ENCODE measurements at regions not wholly inside any gene's neighbourhood (a gene's known extent, or its start where the extent isn't known, plus 50 kb on each side); places are given as distances from the start of the nearest gene placed in this dataset.
A peak's percentile ranks its signal among the peaks of the same experiment; 100 is the strongest.

DNA sequence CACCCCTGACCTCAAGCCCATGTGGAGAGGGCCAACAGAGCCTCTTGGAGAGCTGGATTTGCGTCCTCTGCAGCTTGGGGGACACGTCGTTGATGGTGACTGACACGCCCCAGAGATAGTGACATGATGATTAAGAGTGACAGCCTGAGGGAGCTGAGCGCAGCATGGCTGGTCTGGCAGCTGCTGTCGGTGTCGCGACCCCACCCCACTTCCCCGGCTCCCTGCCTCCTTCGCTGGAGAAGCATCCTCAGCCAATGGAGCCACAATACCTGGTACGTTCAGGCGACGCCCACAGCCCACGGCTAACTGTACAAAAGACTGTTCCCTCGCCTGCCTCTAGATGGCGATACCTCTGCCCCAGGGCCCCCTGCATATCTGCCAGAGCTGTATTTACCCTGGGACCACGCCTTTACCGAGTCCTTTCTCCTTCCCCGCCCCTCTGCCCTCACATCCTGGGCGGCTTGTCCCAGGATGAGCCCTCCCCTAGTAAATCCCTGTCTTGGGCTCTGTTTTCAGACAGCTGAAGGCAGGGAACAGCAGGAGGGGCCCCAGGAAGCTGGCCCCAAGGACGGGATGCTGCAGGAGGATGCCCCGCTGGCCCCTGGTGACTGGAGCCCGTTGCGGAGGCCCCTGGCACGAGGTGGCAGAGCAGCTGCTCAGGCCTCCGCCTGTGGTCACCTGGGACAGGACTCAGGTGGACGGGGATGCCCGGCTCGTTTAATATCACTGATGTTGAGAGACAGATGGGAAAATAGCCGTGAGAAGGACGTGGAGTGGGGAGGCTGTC lies 90.6 kb downstream of the RPS6KA4 start:
- ATAC-seq (peak; percentile 94 to 96), DNase-seq (peak; percentile 64)
- Mint-ChIP-seq H3K9me3 (no peaks in the 10 kb centered on the region), H3K27me3 (ENCODE audit: low read depth) (peaks cover 6% of the 10 kb centered on the region), H3K4me1 (ENCODE audit: low read depth) (peaks cover 16% of the 10 kb centered on the region), H3K4me3 (peak overlapping the region; percentile 78), H3K36me3 (ENCODE audit: insufficient read depth) (no peaks in the 10 kb centered on the region)

DNA sequence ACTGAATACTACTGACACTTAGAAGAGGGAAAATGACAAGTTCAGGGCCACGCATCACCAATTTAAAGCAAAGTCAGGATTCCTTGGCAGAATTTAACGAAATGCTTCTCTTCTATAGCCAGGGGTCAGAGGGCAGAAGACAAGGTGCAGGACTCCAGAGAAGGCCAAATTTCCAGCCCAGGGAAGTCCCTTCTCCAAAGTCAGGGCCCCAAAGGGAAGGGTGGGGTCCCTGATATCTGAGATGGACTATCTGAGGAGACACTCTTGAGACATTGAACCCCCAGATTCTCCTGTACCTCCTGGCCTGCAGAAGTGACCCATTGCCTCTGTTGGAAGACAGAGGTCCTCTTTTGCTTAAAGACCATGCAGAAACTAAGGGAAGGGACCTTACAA lies 91.2 kb downstream of the RPS6KA4 start:
- H3K4me3 Mint-ChIP-seq: no peak overlapping the region
- peaks cover 16% of the 10 kb centered on the region for H3K4me1 Mint-ChIP-seq (ENCODE audit: low read depth)

DNA sequence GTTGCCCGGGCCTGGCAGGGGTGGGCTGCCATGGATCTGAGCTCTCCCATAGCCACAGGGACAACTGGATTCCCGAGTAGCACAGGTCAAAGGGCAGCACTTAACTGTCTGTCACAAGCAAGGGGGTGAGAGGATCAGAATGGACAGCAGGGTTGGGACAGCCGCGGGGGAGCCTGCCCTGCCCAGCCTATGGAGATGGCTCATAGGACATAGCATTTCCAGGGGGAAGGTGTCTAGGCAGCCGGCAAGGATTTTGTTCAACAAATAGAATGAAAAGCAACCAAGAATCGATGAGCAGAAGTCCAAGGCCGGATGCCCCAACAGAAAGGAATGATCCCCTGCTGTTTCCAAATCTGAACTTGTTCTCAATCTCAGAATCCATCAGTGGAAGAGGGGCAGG lies 92.9 kb downstream of the RPS6KA4 start:
- ATAC-seq: no peak
- Mint-ChIP-seq H3K27me3 (ENCODE audit: low read depth) (peaks cover 9% of the 10 kb centered on the region), H3K36me3 (ENCODE audit: insufficient read depth) (no peaks in the 10 kb centered on the region), H3K4me3 (no peak overlapping the region), H3K9me3 (no peaks in the 10 kb centered on the region), H3K4me1 (ENCODE audit: low read depth) (peaks cover 16% of the 10 kb centered on the region)
- DNase-seq: no peak

More for the DNA sequence above, 91.2 kb downstream of the RPS6KA4 start:
- DNase-seq: no peak
- H3K27me3 Mint-ChIP-seq (ENCODE audit: low read depth): peaks cover 9% of the 10 kb centered on the region
- H3K36me3 Mint-ChIP-seq (ENCODE audit: insufficient read depth): no peaks in the 10 kb centered on the region
- ATAC-seq: no peak
- no peaks in the 10 kb centered on the region for H3K9me3 Mint-ChIP-seq

DNA sequence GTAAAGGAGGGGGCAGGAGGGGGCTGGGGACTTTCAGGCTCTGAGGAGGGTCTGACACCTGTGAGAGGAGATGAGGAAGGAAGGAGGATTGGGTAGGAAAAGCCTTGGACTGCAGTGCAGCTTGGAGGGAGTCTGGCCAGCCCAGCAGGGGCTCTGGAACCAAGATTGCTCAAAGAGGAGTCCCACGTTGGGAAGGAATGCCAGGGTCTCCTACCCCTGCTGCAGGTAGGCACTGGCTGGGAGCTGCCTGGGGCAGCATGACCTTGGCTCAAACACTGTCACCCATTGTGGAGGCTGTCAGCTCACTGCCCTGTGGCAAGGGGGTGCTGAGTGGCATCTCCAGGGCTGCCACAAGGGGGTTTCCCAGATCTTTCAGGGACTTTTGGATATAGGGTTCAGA lies 94.5 kb downstream of the RPS6KA4 start:
- ATAC-seq (no peak), DNase-seq (no peak)
- Mint-ChIP-seq H3K27me3 (ENCODE audit: low read depth) (peaks cover 6% of the 10 kb centered on the region), H3K4me3 (no peak overlapping the region), H3K4me1 (ENCODE audit: low read depth) (peaks cover 11% of the 10 kb centered on the region), H3K9me3 (no peaks in the 10 kb centered on the region), H3K36me3 (ENCODE audit: insufficient read depth) (no peaks in the 10 kb centered on the region)

DNA sequence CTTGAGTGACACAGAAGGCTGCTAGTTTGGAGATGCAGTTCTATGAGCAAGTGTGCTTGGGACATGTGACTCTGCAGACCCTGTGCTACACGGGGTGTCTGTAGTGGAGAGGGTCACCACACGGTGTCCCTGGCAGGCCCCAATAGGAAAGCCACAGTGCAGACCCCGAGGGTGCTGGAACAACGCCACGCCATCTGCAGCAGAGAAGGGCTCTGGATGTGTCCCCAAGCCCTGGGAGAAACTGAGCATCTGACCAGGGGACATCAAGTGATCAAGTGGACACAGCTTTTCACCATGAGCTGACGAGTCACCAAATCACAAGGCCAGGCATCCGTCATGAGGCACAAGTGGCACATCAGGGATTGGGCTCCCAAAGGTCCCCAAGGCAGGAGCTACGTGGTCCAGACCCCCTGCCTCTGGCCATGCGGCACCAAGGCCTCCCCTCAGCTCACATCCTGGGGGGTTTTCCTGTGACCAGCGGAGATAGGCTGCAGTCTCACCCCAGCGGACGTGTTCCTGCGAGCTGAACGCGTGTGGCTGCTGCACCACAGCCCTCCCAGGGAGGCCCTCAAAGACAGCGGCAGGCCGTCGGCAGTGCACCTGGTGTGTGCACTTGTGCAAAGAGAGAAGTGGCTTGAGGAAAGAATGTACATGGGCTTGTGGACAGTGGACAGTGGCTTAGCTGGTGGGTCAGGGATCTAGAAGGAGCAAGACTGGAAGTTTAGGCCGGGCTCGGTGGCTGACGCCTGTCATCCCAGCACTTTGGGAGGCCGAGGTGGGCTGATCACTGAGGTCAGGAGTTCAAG lies 96.7 kb downstream of the RPS6KA4 start:
- no peak for ATAC-seq
- Mint-ChIP-seq H3K36me3 (ENCODE audit: insufficient read depth) (no peaks in the 10 kb centered on the region), H3K4me3 (no peak overlapping the region), H3K27me3 (ENCODE audit: low read depth) (peaks cover 4% of the 10 kb centered on the region), H3K9me3 (no peaks in the 10 kb centered on the region), H3K4me1 (ENCODE audit: low read depth) (no peaks in the 10 kb centered on the region)
- no peak for DNase-seq

DNA sequence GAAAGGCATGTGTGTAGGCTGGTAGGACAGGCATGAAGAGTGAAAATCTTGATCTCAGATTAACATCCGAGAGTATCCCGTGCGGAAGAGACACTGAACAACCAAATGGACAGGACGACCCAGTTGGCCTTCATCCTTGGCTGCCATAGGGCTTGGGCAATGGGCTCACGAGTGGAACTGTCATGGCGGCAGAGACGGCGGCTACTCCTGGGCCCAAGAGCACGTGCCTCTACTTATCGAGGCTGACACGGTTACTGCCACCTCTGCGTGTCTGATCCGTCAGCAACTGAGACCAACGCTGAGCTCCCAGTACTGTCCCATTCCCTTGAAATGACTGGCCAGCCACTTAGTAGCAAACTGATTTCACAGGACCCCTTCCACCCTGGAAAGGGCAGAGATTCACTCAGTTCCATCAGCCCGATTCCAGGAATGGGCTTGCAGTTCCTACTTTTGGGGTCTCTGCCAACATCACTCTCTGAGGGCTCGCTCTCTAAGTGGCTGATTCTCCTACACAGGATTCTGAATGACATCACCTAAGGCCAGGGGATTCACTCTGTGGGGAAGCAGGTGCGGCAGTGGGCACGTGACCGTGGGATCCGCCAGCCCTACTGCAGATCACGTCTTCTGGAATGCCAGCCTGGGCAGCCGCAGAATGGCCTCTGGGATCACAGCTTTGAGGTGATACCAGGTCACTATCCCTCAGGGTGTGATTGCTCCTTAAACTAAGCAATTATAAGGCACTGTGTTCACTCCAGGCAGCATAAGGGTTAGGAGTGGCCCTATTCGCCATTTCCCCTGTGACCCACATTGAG lies 97.8 kb downstream of the RPS6KA4 start:
- H3K4me3 Mint-ChIP-seq: no peak overlapping the region
- no peaks in the 10 kb centered on the region for H3K36me3 Mint-ChIP-seq (ENCODE audit: insufficient read depth)
- H3K4me1 Mint-ChIP-seq (ENCODE audit: low read depth): no peaks in the 10 kb centered on the region

DNA sequence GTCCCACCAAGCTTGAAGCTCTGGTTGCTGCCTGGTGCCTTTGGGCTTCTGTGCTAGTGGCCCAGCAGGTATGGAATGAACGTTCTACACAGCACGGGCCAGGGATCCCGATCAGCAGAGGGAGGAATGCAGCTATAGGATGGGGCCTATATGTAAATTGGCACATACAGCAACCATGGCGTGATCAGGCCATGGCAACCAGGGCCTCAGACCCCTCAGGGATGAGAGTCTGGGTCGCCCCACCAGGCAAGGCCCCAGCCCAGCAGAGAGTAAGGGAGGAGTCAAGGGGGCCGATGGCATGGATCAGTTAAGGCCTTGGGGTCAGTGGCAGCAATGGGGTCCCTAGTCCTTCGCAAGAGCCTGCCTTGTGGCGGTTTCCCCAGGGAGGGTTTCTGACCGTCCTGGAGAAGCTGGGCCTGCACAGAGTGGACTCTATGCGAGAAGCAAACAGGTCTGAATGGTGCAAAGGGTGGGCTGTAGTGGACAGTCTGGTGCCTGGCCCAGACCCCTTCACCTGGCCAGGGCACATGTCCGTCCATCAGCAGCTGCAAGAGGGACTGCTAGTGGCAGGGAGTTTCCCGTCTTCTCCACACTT lies 98.2 kb upstream of the SLC22A11 start:
- H3K36me3 Mint-ChIP-seq (ENCODE audit: insufficient read depth): no peaks in the 10 kb centered on the region
- no peaks in the 10 kb centered on the region for H3K4me1 Mint-ChIP-seq (ENCODE audit: low read depth)
- DNase-seq: no peak
- ATAC-seq: no peak
- H3K4me3 Mint-ChIP-seq: no peak overlapping the region
- H3K9me3 Mint-ChIP-seq: no peaks in the 10 kb centered on the region
- H3K27me3 Mint-ChIP-seq (ENCODE audit: low read depth): peaks cover 4% of the 10 kb centered on the region

More for the DNA sequence above, 97.8 kb downstream of the RPS6KA4 start:
- ATAC-seq: no peak
- no peak for DNase-seq
- H3K27me3 Mint-ChIP-seq (ENCODE audit: low read depth): peaks cover 4% of the 10 kb centered on the region
- H3K9me3 Mint-ChIP-seq: no peaks in the 10 kb centered on the region

DNA sequence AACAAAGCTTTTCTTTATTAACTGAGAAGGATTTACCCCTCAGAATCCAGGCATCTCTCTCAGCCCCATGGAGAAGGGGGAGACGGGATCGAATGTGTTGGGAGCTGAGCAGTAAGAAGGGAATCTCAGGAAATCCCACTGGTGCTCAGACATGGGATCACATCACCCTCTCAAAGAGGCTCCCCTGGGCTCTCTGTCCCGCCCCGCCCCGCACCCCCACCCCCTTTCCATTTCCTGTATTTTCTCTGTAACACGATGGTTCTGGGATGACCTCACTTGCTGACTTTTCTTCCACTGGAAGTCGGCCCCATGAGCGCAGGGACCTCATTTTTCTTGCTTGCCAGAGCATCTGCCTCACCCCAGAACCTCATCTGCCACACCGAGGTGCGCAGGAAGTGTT lies 96.7 kb upstream of the SLC22A11 start:
- Mint-ChIP-seq H3K27me3 (ENCODE audit: low read depth) (peaks cover 4% of the 10 kb centered on the region), H3K9me3 (no peaks in the 10 kb centered on the region), H3K4me3 (no peak overlapping the region), H3K4me1 (ENCODE audit: low read depth) (no peaks in the 10 kb centered on the region), H3K36me3 (ENCODE audit: insufficient read depth) (no peaks in the 10 kb centered on the region)
- no peak for DNase-seq
- no peak for ATAC-seq

DNA sequence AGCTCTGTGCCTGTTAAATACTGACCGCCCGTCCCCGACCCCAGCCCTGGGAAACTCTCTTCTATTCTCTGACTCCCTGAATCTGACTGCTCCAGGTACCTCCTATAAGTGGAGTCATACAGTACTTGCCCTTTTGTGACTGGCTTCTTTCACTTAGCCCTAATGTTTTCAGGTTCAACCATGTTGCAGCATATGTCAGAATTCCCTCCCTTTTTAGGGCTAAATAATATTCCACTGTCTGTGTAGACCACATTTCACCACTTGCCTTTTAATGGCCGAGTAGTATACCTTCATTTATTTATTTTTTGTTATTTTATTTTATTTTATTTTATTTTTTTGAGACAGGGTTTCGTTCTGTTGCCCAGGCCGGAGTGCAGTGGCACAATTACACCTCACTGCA lies 96.1 kb upstream of the SLC22A11 start:
- ATAC-seq: no peak
- no peaks in the 10 kb centered on the region for H3K9me3 Mint-ChIP-seq
- H3K36me3 Mint-ChIP-seq (ENCODE audit: insufficient read depth): no peaks in the 10 kb centered on the region
- H3K4me1 Mint-ChIP-seq (ENCODE audit: low read depth): no peaks in the 10 kb centered on the region
- no peak overlapping the region for H3K4me3 Mint-ChIP-seq
- H3K27me3 Mint-ChIP-seq (ENCODE audit: low read depth): peaks cover 6% of the 10 kb centered on the region
- DNase-seq: no peak

DNA sequence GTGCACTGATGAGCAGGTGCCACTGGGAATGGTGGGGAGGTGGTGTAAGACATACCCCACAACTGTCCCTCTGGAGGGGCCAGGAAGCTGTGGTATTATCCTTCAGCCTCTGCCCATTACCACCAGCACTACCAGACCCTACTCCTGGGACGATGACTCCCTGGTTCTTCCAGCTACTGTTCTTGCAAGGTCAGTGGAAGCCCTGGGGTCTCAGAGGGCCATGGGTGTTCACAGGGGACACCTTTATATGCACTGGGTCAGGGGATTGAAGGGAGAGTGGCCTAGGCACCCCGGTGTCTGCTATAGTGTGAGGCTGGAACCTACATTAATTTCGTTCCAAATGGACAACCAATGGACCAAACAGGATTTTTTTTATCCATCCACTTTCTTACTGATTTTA lies 94.7 kb upstream of the SLC22A11 start:
- H3K4me1 Mint-ChIP-seq (ENCODE audit: low read depth): no peaks in the 10 kb centered on the region
- no peak for ATAC-seq
- DNase-seq: no peak
- no peak overlapping the region for H3K4me3 Mint-ChIP-seq
- peaks cover 3% of the 10 kb centered on the region for H3K27me3 Mint-ChIP-seq (ENCODE audit: low read depth)
- H3K9me3 Mint-ChIP-seq: no peaks in the 10 kb centered on the region
- no peaks in the 10 kb centered on the region for H3K36me3 Mint-ChIP-seq (ENCODE audit: insufficient read depth)

DNA sequence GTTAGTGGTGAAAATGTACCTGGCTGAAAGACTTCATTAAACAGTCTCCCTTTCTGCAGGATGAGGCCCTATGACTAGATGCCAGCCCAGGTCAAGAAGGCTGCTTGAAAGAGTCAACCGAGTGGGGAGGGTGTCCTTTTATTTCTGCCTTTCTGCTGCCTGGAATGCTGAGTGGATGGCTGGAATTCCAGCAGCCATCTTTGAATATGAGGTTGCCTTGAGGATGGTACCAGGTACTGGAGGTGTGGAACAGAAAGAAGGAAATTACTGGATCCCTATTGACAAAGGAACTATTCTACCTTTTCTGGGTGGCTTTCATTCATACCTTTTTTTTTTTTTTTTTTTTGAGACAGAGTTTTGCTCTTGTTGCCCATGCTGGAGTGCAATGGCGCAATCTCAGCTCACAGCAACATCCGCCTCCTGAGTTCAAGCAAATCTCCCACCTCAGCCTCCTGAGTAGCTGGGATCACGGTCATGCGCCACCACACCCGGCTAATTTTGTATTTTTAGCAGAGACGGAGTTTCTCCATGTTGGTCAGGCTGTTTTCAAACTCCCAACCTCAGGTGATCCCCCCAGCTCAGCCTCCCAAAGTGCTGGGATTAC lies 89.5 kb upstream of the SLC22A11 start:
- peaks cover 14% of the 10 kb centered on the region for H3K27me3 Mint-ChIP-seq (ENCODE audit: low read depth)
- DNase-seq (no peak), ATAC-seq (no peak)
- no peaks in the 10 kb centered on the region for H3K36me3 Mint-ChIP-seq (ENCODE audit: insufficient read depth)
- H3K9me3 Mint-ChIP-seq: peaks cover 4% of the 10 kb centered on the region
- H3K4me1 Mint-ChIP-seq (ENCODE audit: low read depth): peaks cover 8% of the 10 kb centered on the region
- H3K4me3 Mint-ChIP-seq: no peak overlapping the region

DNA sequence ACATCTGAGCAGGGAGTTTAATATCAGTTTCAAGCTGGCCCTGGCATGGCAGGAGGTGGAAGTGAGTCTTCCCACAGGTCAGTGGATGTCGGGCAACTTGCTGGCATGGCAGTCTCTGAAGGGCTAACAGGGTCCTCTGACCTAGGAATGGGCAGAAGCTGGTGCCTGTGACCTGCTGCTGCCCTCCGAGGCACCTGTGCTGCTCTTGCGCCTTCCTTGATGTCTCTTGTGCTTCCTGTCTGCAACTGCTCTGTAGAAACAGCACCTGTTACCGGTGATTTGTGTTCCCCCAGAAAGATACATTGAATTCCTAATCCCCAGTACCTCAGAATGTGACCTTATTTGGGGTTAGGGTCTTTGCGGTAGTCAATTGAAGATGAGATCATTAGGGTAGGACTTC lies 86.5 kb upstream of the SLC22A11 start:
- ATAC-seq: no peak
- no peak for DNase-seq
- Mint-ChIP-seq H3K36me3 (ENCODE audit: insufficient read depth) (no peaks in the 10 kb centered on the region), H3K4me3 (no peak overlapping the region), H3K9me3 (peaks cover 4% of the 10 kb centered on the region), H3K4me1 (ENCODE audit: low read depth) (peaks cover 8% of the 10 kb centered on the region), H3K27me3 (ENCODE audit: low read depth) (peaks cover 22% of the 10 kb centered on the region)

DNA sequence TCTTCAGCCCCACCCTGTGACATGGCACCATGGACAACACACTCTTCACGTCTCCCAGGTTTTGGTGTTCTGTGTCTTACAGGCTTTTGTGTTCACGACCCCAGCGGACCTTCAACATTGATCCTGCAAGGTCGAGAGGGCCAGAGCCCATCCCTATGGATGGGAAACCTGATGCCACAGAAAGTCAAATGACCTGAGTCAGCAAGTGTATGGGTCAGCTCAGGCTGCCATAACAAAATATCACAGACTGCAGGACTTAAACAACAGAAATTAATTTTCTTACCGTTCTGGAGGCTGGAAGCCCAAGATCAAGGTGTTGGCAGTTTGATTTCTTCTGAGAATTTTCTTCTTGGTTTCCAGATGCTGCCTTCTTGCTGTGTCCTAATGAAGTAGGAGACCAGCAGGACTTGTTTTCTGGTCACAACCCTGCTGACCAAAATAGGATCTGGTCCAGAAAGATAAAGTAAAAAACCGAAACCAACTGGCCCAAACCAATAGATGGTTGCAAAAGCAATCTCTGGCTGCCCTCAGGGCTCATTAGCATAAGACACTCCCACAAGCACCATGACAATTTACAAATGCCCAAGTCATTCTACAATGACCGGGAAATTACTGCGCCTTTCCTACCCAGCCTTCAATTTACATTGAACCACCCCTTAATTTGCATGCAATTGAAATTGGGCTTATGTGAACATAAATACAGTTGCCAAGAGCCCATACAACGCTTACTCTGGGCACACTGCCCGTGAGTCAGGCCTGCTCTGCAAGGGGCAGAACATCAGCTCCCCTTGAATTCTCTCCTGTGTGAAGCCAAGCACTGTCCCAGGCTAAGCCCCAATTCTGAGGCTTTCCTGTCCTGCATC lies 82.9 kb upstream of the SLC22A11 start:
- Mint-ChIP-seq H3K27me3 (ENCODE audit: low read depth) (peaks cover 32% of the 10 kb centered on the region), H3K9me3 (peaks cover 4% of the 10 kb centered on the region), H3K4me1 (ENCODE audit: low read depth) (peaks cover 8% of the 10 kb centered on the region), H3K4me3 (no peak overlapping the region), H3K36me3 (ENCODE audit: insufficient read depth) (no peaks in the 10 kb centered on the region)
- DNase-seq (no peak), ATAC-seq (no peak)

All from activated T-cell treated with anti-CD3 and anti-CD28 coated beads, Interleukin-2, amount 50 U/mL, for 4 hours (primary cell).